ENCODE measurements at regions not wholly inside any gene's neighbourhood (a gene's known extent, or its start where the extent isn't known, plus 50 kb on each side); places are given as distances from the start of the nearest gene placed in this dataset.

DNA sequence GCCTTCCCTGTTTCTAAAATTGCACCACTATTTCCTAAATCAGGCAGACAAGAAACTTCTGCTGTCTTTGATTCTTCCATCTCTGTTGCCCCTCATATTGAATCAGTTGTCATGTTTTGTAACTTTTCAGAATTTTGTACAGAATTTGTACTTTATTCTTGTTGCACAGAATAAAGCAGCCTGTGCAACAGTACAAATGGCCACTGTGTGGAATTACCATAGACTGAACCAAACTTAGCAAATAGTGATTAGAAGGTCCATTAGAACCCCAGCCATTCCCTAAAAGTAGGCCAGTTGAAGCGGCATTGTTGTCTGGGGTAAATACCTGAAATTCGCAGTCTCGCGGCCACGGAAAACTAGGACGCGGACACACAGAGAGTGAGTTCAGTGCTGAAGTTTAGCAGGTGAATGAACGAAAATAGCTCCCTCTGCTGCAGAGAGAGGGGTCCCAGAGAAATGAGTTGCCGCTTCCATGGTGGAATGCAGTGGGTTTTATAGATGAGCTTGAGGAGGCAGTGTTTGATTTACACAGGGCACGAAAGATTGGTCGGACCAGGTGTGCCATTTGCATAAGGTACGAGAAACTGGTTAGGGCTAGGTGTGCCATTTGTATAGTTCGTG, 71.8 kb downstream of the C4orf33 start:
- no peaks in the 10 kb centered on the region for H3K4me1 Mint-ChIP-seq
- no peak for ATAC-seq (ENCODE audit: low read depth)
- no peaks in the 10 kb centered on the region for H3K9me3 Mint-ChIP-seq
- ChIA-PET CTCF (no interaction called here), POLR2A (no interaction called here)
- no peak overlapping the region for H3K27ac Mint-ChIP-seq
- no peak for TF ChIP-seq CTCF (IDR thresholded peaks at IDR 0.05)
- no peak for DNase-seq
- H3K36me3 Mint-ChIP-seq (ENCODE audit: low read depth): no peaks in the 10 kb centered on the region
- intact Hi-C loops (cut with micrococcal nuclease): no loop called here
- no peak overlapping the region for H3K4me3 Mint-ChIP-seq
- H3K27me3 Mint-ChIP-seq: peaks cover 2% of the 10 kb centered on the region

DNA sequence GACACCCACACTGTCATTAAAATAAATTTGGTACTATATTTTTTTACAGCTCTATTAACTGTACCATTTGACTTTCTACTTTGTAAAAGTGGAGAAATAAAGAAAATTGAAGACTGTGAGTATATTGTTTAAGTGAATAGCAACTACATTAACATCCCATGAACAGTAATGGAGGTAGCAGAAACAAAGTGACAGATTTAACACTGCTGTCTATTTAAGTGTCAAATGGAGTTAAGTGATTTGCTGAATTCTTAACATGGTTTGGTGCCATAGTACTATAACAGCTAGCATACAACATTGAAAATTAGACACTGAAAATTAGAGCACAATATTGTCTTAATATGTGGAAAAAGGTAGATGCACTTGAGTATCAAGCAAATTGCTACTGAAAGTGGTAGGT, 76.2 kb downstream of the C4orf33 start:
- intact Hi-C loops (cut with micrococcal nuclease): no loop called here
- no peaks in the 10 kb centered on the region for H3K9me3 Mint-ChIP-seq
- ChIA-PET CTCF (no interaction called here), POLR2A (no interaction called here)
- H3K27ac Mint-ChIP-seq: no peak overlapping the region
- no peaks in the 10 kb centered on the region for H3K36me3 Mint-ChIP-seq (ENCODE audit: low read depth)
- no peak overlapping the region for H3K4me3 Mint-ChIP-seq
- peaks cover 3% of the 10 kb centered on the region for H3K27me3 Mint-ChIP-seq
- no peak for TF ChIP-seq CTCF (IDR thresholded peaks at IDR 0.05)
- ATAC-seq (ENCODE audit: low read depth): no peak
- no peaks in the 10 kb centered on the region for H3K4me1 Mint-ChIP-seq
- no peak for DNase-seq

- intact Hi-C loops (cut with micrococcal nuclease): no loop called here
- TF ChIP-seq CTCF (IDR thresholded peaks at IDR 0.05): no peak
- DNase-seq: no peak
- Mint-ChIP-seq H3K27me3 (peaks cover 1% of the 10 kb centered on the region), H3K36me3 (ENCODE audit: low read depth) (no peaks in the 10 kb centered on the region), H3K4me1 (no peaks in the 10 kb centered on the region), H3K4me3 (no peak overlapping the region), H3K9me3 (no peaks in the 10 kb centered on the region), H3K27ac (no peak overlapping the region)
- CTCF ChIA-PET: no interaction called here
- POLR2A ChIA-PET: no interaction called here
- ATAC-seq (ENCODE audit: low read depth): no peak
Measured at GRCh38 chr4:129176864-129177263, 80.9 kb downstream of the C4orf33 start.

GRCh38 chr4:129179276-129179675, 83.3 kb downstream of the C4orf33 start:
- H3K9me3 Mint-ChIP-seq: no peaks in the 10 kb centered on the region
- CTCF ChIA-PET: no interaction called here
- H3K4me3 Mint-ChIP-seq: no peak overlapping the region

DNA sequence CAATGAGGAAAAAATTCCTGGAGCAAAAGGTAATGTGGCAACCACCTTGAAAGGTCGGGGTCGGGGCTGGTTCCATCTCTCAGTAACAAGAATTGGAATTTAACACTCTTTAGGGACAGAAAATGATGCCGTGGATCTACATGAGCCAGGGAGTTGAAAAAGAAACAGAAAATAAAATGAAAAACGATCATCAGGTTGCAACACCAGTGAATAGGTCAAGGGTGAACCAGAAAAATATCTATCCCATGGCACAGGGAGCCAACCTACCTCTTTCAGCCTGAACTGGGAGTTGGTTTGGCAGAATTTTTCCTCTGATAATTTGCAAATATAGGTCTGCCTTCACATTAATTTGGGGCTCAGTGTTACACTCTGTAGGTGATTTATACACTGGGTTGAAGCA, 93.7 kb downstream of the C4orf33 start:
- H3K36me3 Mint-ChIP-seq (ENCODE audit: low read depth): no peaks in the 10 kb centered on the region
- H3K27me3 Mint-ChIP-seq: peaks cover 3% of the 10 kb centered on the region
- ChIA-PET CTCF (no interaction called here), POLR2A (no interaction called here)
- DNase-seq (no peak), ATAC-seq (ENCODE audit: low read depth) (no peak)
- intact Hi-C loops (cut with micrococcal nuclease): no loop called here
- H3K4me3 Mint-ChIP-seq: no peak overlapping the region
- no peaks in the 10 kb centered on the region for H3K9me3 Mint-ChIP-seq
- no peak for TF ChIP-seq CTCF (IDR thresholded peaks at IDR 0.05)
- no peak overlapping the region for H3K27ac Mint-ChIP-seq
- H3K4me1 Mint-ChIP-seq: no peaks in the 10 kb centered on the region

More at GRCh38 chr4:129179276-129179675, 83.3 kb downstream of the C4orf33 start:
- no peak for TF ChIP-seq CTCF (IDR thresholded peaks at IDR 0.05)
- H3K36me3 Mint-ChIP-seq (ENCODE audit: low read depth): no peaks in the 10 kb centered on the region
- DNase-seq: no peak
- peaks cover 1% of the 10 kb centered on the region for H3K27me3 Mint-ChIP-seq
- no peak overlapping the region for H3K27ac Mint-ChIP-seq
- intact Hi-C loops (cut with micrococcal nuclease): no loop called here
- POLR2A ChIA-PET: no interaction called here
- H3K4me1 Mint-ChIP-seq: no peaks in the 10 kb centered on the region
- no peak for ATAC-seq (ENCODE audit: low read depth)

Data from activated B cell treated with CpG ODN at 0.5 μM for 24 hours (primary cell).